ENCODE measurements at regions not wholly inside any gene's neighbourhood (a gene's known extent, or its start where the extent isn't known, plus 50 kb on each side); places are given as distances from the start of the nearest gene placed in this dataset.
A peak's percentile ranks its signal among the peaks of the same experiment; 100 is the strongest.

GRCh38 chr15:77821188-77821958 lies 188.7 kb upstream of the LINGO1 start:
- peak; percentile 60 for DNase-seq (ENCODE audit: low spot score)

- no peak for DNase-seq (ENCODE audit: low spot score)
Measured at GRCh38 chr15:77819851-77820728, 187.4 kb upstream of the LINGO1 start.

GRCh38 chr15:77819048-77819850 lies 186.5 kb upstream of the LINGO1 start:
- no peak for DNase-seq (ENCODE audit: low spot score)

- no peak for DNase-seq (ENCODE audit: low spot score)
Measured at GRCh38 chr15:77818484-77819047, 185.9 kb upstream of the LINGO1 start.

GRCh38 chr15:77817434-77817833 lies 184.7 kb upstream of the LINGO1 start:
- DNase-seq (ENCODE audit: low spot score) = no peak

- no peak for DNase-seq (ENCODE audit: low spot score)
Measured at GRCh38 chr15:77816983-77817382, 184.3 kb upstream of the LINGO1 start.

- DNase-seq (ENCODE audit: low spot score) = no peak
Measured at GRCh38 chr15:77815015-77815414, 182.3 kb upstream of the LINGO1 start.

- no peak for DNase-seq (ENCODE audit: low spot score)
Measured at GRCh38 chr15:77812664-77813063, 180.0 kb upstream of the LINGO1 start.

GRCh38 chr15:77811270-77811669 lies 178.6 kb upstream of the LINGO1 start:
- DNase-seq (ENCODE audit: low spot score) = no peak

- DNase-seq (ENCODE audit: low spot score) = no peak
Measured at GRCh38 chr15:77810130-77810571, 177.4 kb upstream of the LINGO1 start.

GRCh38 chr15:77808581-77809177 lies 176.0 kb upstream of the LINGO1 start:
- no peak for DNase-seq (ENCODE audit: low spot score)

- DNase-seq (ENCODE audit: low spot score) = no peak
Measured at GRCh38 chr15:77808075-77808474, 175.4 kb upstream of the LINGO1 start.

GRCh38 chr15:77807611-77808010 lies 174.9 kb upstream of the LINGO1 start:
- DNase-seq (ENCODE audit: low spot score) = no peak

- no peak for DNase-seq (ENCODE audit: low spot score)
Measured at GRCh38 chr15:77807115-77807514, 174.4 kb upstream of the LINGO1 start.

- DNase-seq (ENCODE audit: low spot score) = no peak
Measured at GRCh38 chr15:77804210-77804609, 171.5 kb upstream of the LINGO1 start.

- no peak for DNase-seq (ENCODE audit: low spot score)
Measured at GRCh38 chr15:77803487-77803886, 170.8 kb upstream of the LINGO1 start.

- DNase-seq (ENCODE audit: low spot score) = no peak
Measured at GRCh38 chr15:77800305-77800704, 167.6 kb upstream of the LINGO1 start.

- DNase-seq (ENCODE audit: low spot score) = no peak
Measured at GRCh38 chr15:77798847-77799246, 166.1 kb upstream of the LINGO1 start.

- DNase-seq (ENCODE audit: low spot score) = no peak
Measured at GRCh38 chr15:77798151-77798835, 165.6 kb upstream of the LINGO1 start.

- DNase-seq (ENCODE audit: low spot score) = no peak
Measured at GRCh38 chr15:77797270-77797669, 164.6 kb upstream of the LINGO1 start.
